GM23338 (cell line): ENCODE measurements at regions not wholly inside any gene's neighbourhood (a gene's known extent, or its start where the extent isn't known, plus 50 kb on each side); places are given as distances from the start of the nearest gene placed in this dataset.

Experiments
- ATAC-seq: fragments of 200-7000 bp; cut with Tn5 transposase; 3 replicates; pipeline ENCODE4 v1.9.1; 2020
- DNase-seq: peaks from one replicate; pipeline ENCODE4 v3.0.0-alpha.2; 2015; ENCODE audit warnings: low spot score
- H2AFZ ChIP-seq: fragments of 200-600 bp; sonication (generic); 2 replicates; pipeline ENCODE4 v1.8.0; 2016; ENCODE audit warnings: antibody characterized with exemption, mild to moderate bottlenecking, moderate library complexity
- H3F3A ChIP-seq: fragments of 200-600 bp; sonication (generic); replicated peaks from 2 replicates; pipeline ENCODE4 v1.8.0; 2017; ENCODE audit warnings: antibody characterized with exemption, mixed run types, low read depth
- H3K27ac ChIP-seq: fragments of 200-600 bp; sonication (generic); 2 replicates; pipeline ENCODE4 v1.6.1; 2016; ENCODE audit warnings: low read depth
- H3K27me3 ChIP-seq: fragments of 200-600 bp; sonication (generic); 2 replicates; pipeline ENCODE4 v1.8.0; 2016; ENCODE audit warnings: mild to moderate bottlenecking, mixed run types, moderate library complexity; ENCODE audit not compliant: insufficient read depth
- H3K36me3 ChIP-seq: fragments of 200-600 bp; sonication (generic); 2 replicates; pipeline ENCODE4 v1.8.0; 2016; ENCODE audit warnings: mild to moderate bottlenecking; ENCODE audit not compliant: insufficient read depth
- H3K4me1 ChIP-seq: fragments of 200-600 bp; sonication (generic); 2 replicates; pipeline ENCODE4 v1.8.0; 2016; ENCODE audit warnings: mild to moderate bottlenecking, moderate library complexity; ENCODE audit not compliant: insufficient read depth
- H3K4me2 ChIP-seq: fragments of 200-600 bp; sonication (generic); 2 replicates; pipeline ENCODE4 v1.7.1; 2017; ENCODE audit warnings: mixed run types
- H3K4me3 ChIP-seq: fragments of 200-600 bp; sonication (generic); 2 replicates; pipeline ENCODE4 v1.6.1; 2016; ENCODE audit warnings: mixed run types
- H3K79me2 ChIP-seq: fragments of 200-600 bp; sonication (generic); replicated peaks from 2 replicates; pipeline ENCODE4 v1.8.0; 2017; ENCODE audit warnings: mild to moderate bottlenecking; ENCODE audit not compliant: insufficient read depth
- H3K9me2 ChIP-seq: fragments of 200-600 bp; sonication (generic); 2 replicates; pipeline ENCODE4 v1.8.0; 2017; ENCODE audit not compliant: insufficient read depth
- H4K20me1 ChIP-seq: fragments of 200-600 bp; sonication (generic); replicated peaks from 2 replicates; pipeline ENCODE4 v1.8.0; 2017; ENCODE audit warnings: mild to moderate bottlenecking; ENCODE audit not compliant: insufficient read depth
- H3K27ac Mint-ChIP-seq: 2 replicates; pipeline ENCODE4 v1.8.0; 2020; ENCODE audit warnings: inconsistent platforms, mild to moderate bottlenecking, moderate library complexity, mixed read lengths
- H3K27me3 Mint-ChIP-seq: 3 replicates; pipeline ENCODE4 v1.8.0; 2022; ENCODE audit warnings: low read depth, mild to moderate bottlenecking, moderate library complexity, mixed read lengths, inconsistent platforms; ENCODE audit not compliant: insufficient read depth, poor library complexity
- H3K36me3 Mint-ChIP-seq: 3 replicates; pipeline ENCODE4 v1.8.0; 2021; ENCODE audit warnings: low read depth, mild to moderate bottlenecking, inconsistent platforms, moderate library complexity, mixed read lengths
- H3K4me1 Mint-ChIP-seq: 3 replicates; pipeline ENCODE4 v1.8.0; 2020; ENCODE audit warnings: mild to moderate bottlenecking, inconsistent platforms, mixed read lengths
- H3K4me3 Mint-ChIP-seq: 3 replicates; pipeline ENCODE4 v1.8.0; 2021; ENCODE audit warnings: moderate library complexity, mild to moderate bottlenecking, inconsistent platforms, mixed read lengths
- H3K9me3 Mint-ChIP-seq: 3 replicates; pipeline ENCODE4 v1.8.0; 2020; ENCODE audit warnings: moderate library complexity, mild to moderate bottlenecking, inconsistent platforms, mixed read lengths
- CTCF ChIP-seq, 2 experiments: fragments of 200-600 bp in 1 of 2; sonication (generic) in 1 of 2; conservative IDR thresholded peaks; 2 replicates each; pipeline versions ENCODE4 v1.5.1 to v1.6.1; 2016 to 2017; ENCODE audit warnings: antibody characterized with exemption in 2 of 2, low read depth in 2 of 2, mild to moderate bottlenecking in 2 of 2, moderate library complexity in 1 of 2
- ETS1 ChIP-seq: IDR thresholded peaks from 2 replicates; pipeline ENCODE4 v1.6.1; 2016; ENCODE audit warnings: antibody characterized with exemption
- EZH2phosphoT487 ChIP-seq: fragments of 200-600 bp; sonication (generic); IDR thresholded peaks from one replicate; pipeline ENCODE4 v1.8.1; 2018; ENCODE audit warnings: antibody characterized with exemption; ENCODE audit not compliant: unreplicated experiment
- JUNB ChIP-seq: IDR thresholded peaks from one replicate; pipeline ENCODE4 v1.6.1; 2016; ENCODE audit warnings: antibody characterized with exemption; ENCODE audit not compliant: unreplicated experiment
- NANOG ChIP-seq: IDR thresholded peaks from 2 replicates; pipeline ENCODE4 v1.6.1; 2016; ENCODE audit warnings: antibody characterized with exemption, borderline replicate concordance
- REST ChIP-seq: IDR thresholded peaks from one replicate; pipeline ENCODE4 v1.6.1; 2018; ENCODE audit warnings: antibody characterized with exemption; ENCODE audit not compliant: unreplicated experiment
- STAT1 ChIP-seq: IDR thresholded peaks from one replicate; pipeline ENCODE4 v1.6.1; 2016; ENCODE audit warnings: antibody characterized with exemption; ENCODE audit not compliant: unreplicated experiment
- ZNF331 ChIP-seq: fragments of 250-450 bp; sonication (Bioruptor Pico); IDR thresholded peaks from 2 replicates; pipeline ENCODE4 v1.5.0; 2020; ENCODE audit warnings: low read depth, mild to moderate bottlenecking, moderate library complexity

DNA sequence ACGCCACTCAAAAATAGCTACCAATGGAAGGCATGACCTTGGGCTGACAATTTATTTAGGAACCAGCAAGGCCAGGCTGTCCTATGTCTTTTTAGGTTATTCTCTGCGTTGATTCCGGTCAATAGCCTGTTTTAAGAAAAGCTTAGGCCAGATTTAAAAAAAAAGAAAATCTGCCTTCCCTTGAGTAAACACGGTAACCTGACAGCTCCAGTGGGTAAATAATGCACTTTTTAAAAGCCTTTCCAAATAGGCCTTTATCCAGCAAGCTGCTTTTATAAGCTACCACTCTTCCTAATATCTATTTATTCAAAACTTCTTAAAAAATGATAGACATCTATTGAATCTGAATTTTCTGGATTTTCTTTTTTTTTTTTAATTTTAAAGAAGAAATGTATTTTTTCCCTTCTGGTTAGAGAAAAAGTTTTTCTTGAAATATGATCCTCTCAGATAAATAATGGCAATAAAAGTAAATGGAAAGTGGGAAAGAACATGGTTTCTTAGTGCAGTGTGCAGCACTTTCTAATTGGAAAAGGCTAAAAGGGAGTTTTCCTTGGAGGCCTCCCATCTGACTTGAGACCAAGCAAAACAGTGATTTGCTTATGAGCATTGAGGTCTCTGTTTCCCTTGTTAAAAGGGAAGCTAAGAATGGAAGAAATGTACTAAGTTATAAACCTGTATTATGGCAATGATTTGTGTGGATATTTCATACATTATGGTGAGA, 281.0 kb upstream of the RUNX1 start (continued):
- TF ChIP-seq CTCF (conservative IDR thresholded peaks at IDR 0.05; ENCODE audit: low read depth in 2 of 2) (no peak), ZNF331 (CRISPR knock-in tag) (no peak)

- Mint-ChIP-seq H3K27me3 (peaks cover 2% of the 10 kb centered on the region), H3K36me3 (no peaks in the 10 kb centered on the region), H3K4me1 (no peaks in the 10 kb centered on the region), H3K4me3 (no peak overlapping the region), H3K9me3 (no peaks in the 10 kb centered on the region; the same call in 2 of the 3 replicates), H3K27ac (no peak overlapping the region)
- Histone ChIP-seq H3K36me3 (no peaks in the 10 kb centered on the region), H3K4me1 (no peaks in the 10 kb centered on the region), H4K20me1 (no peaks in the 10 kb centered on the region), H3K4me2 (no peak overlapping the region), H3K27ac (no peak overlapping the region), H3F3A (no peaks in the 10 kb centered on the region), H3K27me3 (no peaks in the 10 kb centered on the region), H3K79me2 (no peaks in the 10 kb centered on the region), H2AFZ (no peak overlapping the region), H3K4me3 (no peak overlapping the region), H3K9me2 (no peaks in the 10 kb centered on the region; the same call in 1 of the 2 replicates)
- TF ChIP-seq STAT1 = no peak
- DNase-seq (no peak), ATAC-seq (no peak)
These were observed 279.9 kb upstream of the RUNX1 start for GRCh38 chr21:35328856-35329455.

- no peak for ATAC-seq
- H3K9me2 ChIP-seq = peaks cover 3% of the 10 kb centered on the region; the same call in 1 of the 2 replicates
- no peak overlapping the region for H3K4me2 ChIP-seq
- H3K36me3 Mint-ChIP-seq = no peaks in the 10 kb centered on the region
- H3K4me1 Mint-ChIP-seq = no peaks in the 10 kb centered on the region
- no peaks in the 10 kb centered on the region for H4K20me1 ChIP-seq
- H3K4me3 ChIP-seq = no peak overlapping the region
- DNase-seq = no peak
- H3K4me3 Mint-ChIP-seq = no peak overlapping the region
- no peaks in the 10 kb centered on the region for H3K36me3 ChIP-seq
- no peaks in the 10 kb centered on the region for H3K79me2 ChIP-seq
- no peak overlapping the region for H2AFZ ChIP-seq
- no peaks in the 10 kb centered on the region for H3F3A ChIP-seq
- no peaks in the 10 kb centered on the region for H3K9me3 Mint-ChIP-seq
- no peak overlapping the region for H3K27ac ChIP-seq
- H3K27me3 ChIP-seq = no peaks in the 10 kb centered on the region
- no peak overlapping the region for H3K27ac Mint-ChIP-seq
- H3K27me3 Mint-ChIP-seq = peaks cover 2% of the 10 kb centered on the region
- no peaks in the 10 kb centered on the region for H3K4me1 ChIP-seq
- TF ChIP-seq REST (no peak), ETS1 (no peak), NANOG (no peak), EZH2phosphoT487 (no peak), JUNB (no peak)
These were observed 277.6 kb upstream of the RUNX1 start for GRCh38 chr21:35326677-35327076.
